SK-N-MC (cell line): ENCODE measurements at regions not wholly inside any gene's neighbourhood (a gene's known extent, or its start where the extent isn't known, plus 50 kb on each side); places are given as distances from the start of the nearest gene placed in this dataset.

Experiments
- EZH2 ChIP-seq: fragments of 200-600 bp; sonication (generic); IDR thresholded peaks from one replicate; pipeline ENCODE4 v1.6.1; 2017; ENCODE audit warnings: antibody characterized with exemption
- POLR2AphosphoS5 ChIP-seq: IDR thresholded peaks from 2 replicates; pipeline ENCODE4 v1.6.1; 2012; ENCODE audit warnings: mild to moderate bottlenecking, low read depth, low read length, borderline replicate concordance

DNA sequence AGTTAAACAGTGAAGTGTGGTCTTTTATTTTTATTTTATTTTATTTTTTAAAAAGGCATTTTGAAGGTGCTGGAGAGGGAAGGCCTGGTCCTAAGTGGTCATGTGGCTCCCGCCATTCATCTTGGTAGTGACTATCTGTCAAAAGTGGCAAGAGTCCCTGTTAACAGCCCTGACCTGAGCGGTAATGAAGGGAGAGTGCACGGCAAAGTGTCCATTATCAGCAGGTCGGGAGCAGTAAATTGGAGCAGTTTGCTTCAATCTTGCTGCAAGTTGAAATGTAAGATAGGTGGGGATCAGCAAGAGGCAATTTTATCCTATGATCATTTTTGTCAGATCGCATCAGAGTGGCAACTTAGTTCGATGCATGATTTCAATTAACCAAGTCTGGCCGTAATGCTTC is 227.4 kb upstream of the SP4 start:
- TF ChIP-seq EZH2 = no peak
- TF ChIP-seq POLR2AphosphoS5 = no peak
